Psoas muscle (tissue), 7 donors: ENCODE measurements at regions not wholly inside any gene's neighbourhood (a gene's known extent, or its start where the extent isn't known, plus 50 kb on each side); places are given as distances from the start of the nearest gene placed in this dataset.

ENCODE experiments used
- ATAC-seq, 4 donors: fragments of 200-7000 bp; cut with Tn5 transposase; one replicate each; pipeline ENCODE4 v1.9.1; 2020; ENCODE audit warnings: moderate library complexity in 3 of 4, mild to moderate bottlenecking in 2 of 4
- DNase-seq, 2 donors: peaks; one replicate each; pipeline ENCODE4 v3.0.0-alpha.2; 2020
- H3K27ac ChIP-seq: fragments of 200-600 bp; one replicate; pipeline ENCODE4 v1.8.0; 2022
- H3K27me3 ChIP-seq, 3 donors: fragments of 200-600 bp in 1 of 3; one replicate each; pipeline versions ENCODE4 v1.6.1 to v1.8.0; 2013 to 2022; ENCODE audit warnings: low read length in 2 of 3, mild to moderate bottlenecking in 2 of 3, moderate library complexity in 1 of 3; ENCODE audit not compliant: insufficient read depth in 3 of 3
- H3K36me3 ChIP-seq, 2 donors: fragments of 200-600 bp in 1 of 2; one replicate each; pipeline versions ENCODE4 v1.6.1 to v1.8.0; 2013 to 2022; ENCODE audit warnings: low read depth in 1 of 2, mild to moderate bottlenecking in 1 of 2, moderate library complexity in 1 of 2; ENCODE audit not compliant: insufficient read depth in 1 of 2
- H3K4me1 ChIP-seq: fragments of 200-600 bp; one replicate; pipeline ENCODE4 v1.8.0; 2022
- H3K4me3 ChIP-seq: fragments of 200-600 bp; one replicate; pipeline ENCODE4 v1.8.0; 2022; ENCODE audit warnings: mild to moderate bottlenecking
- H3K9me3 ChIP-seq: fragments of 200-600 bp; one replicate; pipeline ENCODE4 v1.8.0; 2022
- CTCF ChIP-seq: fragments of 200-600 bp; IDR thresholded peaks from one replicate; pipeline ENCODE4 v1.8.0; 2022; ENCODE audit warnings: antibody characterized with exemption
- WGBS, 3 donors: extraction: QIAGEN DNeasy Blood & Tissue Kit; methylation state at CpG; one replicate each; pipeline versions ENCODE4 v1.1.6 to v1.1.7; 2013; 5-methylcytosine and 5-hydroxymethylcytosine counted together
- intact Hi-C, 2 donors: fragments of 100-400 bp; cut with DNase I; formaldehyde crosslinking; loops; one replicate each; pipeline versions ENCODE4 v1.11.0 to v1.14.2; 2022
- donor health status: healthy with polysubstance abuse.
- donor health status: DM: no; HTN: no; CAD: no; lungs with moderate emphysema.
- donor health status: Bipolar disorder and iron deficiency.
- donor health status: healthy.
- donor health status: DM: yes; HTN: yes; CAD: no.
- donor health status: DM: no; HTN: no; CAD: no.
- donor health status: DM: yes; HTN: yes; CAD: no.

- no peak for TF ChIP-seq CTCF
- Histone ChIP-seq H3K27me3 (no peaks in the 10 kb centered on the region), H3K9me3 (no peaks in the 10 kb centered on the region), H3K27ac (no peak overlapping the region), H3K4me1 (no peaks in the 10 kb centered on the region), H3K36me3 (no peaks in the 10 kb centered on the region), H3K4me3 (no peak overlapping the region)
- 9 to 33% (median 16%) methylated on average over 3 of the region's 3 CpGs for WGBS, 3 donors
- DNase-seq (no peak), ATAC-seq (peak in 1 of 4 donors; percentile 64)
- intact Hi-C loops: no loop called here
Measured at GRCh38 chr11:103849366-103849765, 187.1 kb upstream of the DDI1 start.

GRCh38 chr11:103850419-103851165 is 185.8 kb upstream of the DDI1 start:
- no peak overlapping the region for H3K27ac ChIP-seq
- H3K9me3 ChIP-seq: no peaks in the 10 kb centered on the region
- no peaks in the 10 kb centered on the region for H3K4me1 ChIP-seq
- ATAC-seq: no peak
- TF ChIP-seq CTCF: no peak
- H3K4me3 ChIP-seq: no peak overlapping the region
- H3K36me3 ChIP-seq: no peaks in the 10 kb centered on the region
- WGBS, 3 donors: 68 to 78% (median 70%) methylated on average over 6 of the region's 6 CpGs
- H3K27me3 ChIP-seq: no peaks in the 10 kb centered on the region
- DNase-seq: no peak
- intact Hi-C loops: no loop called here

- no peaks in the 10 kb centered on the region for H3K36me3 ChIP-seq
- peak in 1 of 4 donors; percentile 66 for ATAC-seq
- no peak overlapping the region for H3K27ac ChIP-seq
- WGBS, 3 donors: 31 to 39% (median 37%) methylated on average over 3 of the region's 3 CpGs
- TF ChIP-seq CTCF: no peak
- no peaks in the 10 kb centered on the region for H3K4me1 ChIP-seq
- H3K9me3 ChIP-seq: no peaks in the 10 kb centered on the region
- no peak for DNase-seq
- intact Hi-C loops: no loop called here
- H3K27me3 ChIP-seq: no peaks in the 10 kb centered on the region
- no peak overlapping the region for H3K4me3 ChIP-seq
Measured at GRCh38 chr11:103851166-103851651, 185.2 kb upstream of the DDI1 start.
